Ishikawa (cell line): ENCODE measurements at regions not wholly inside any gene's neighbourhood (a gene's known extent, or its start where the extent isn't known, plus 50 kb on each side); places are given as distances from the start of the nearest gene placed in this dataset.

Experiments
- CREB1 ChIP-seq: IDR thresholded peaks from 2 replicates; pipeline ENCODE4 v1.6.1; 2012; ENCODE audit warnings: low read depth
- EGR1 ChIP-seq: IDR thresholded peaks from 2 replicates; pipeline ENCODE4 v1.6.1; 2012
- EP300 ChIP-seq: IDR thresholded peaks from 2 replicates; pipeline ENCODE4 v1.6.1; 2012; ENCODE audit warnings: borderline replicate concordance
- FOXM1 ChIP-seq: IDR thresholded peaks from 2 replicates; pipeline ENCODE4 v1.6.1; 2012; ENCODE audit warnings: low read depth, borderline replicate concordance
- RAD21 ChIP-seq: IDR thresholded peaks from 2 replicates; pipeline ENCODE4 v1.6.1; 2012; ENCODE audit warnings: low read depth
- TAF1 ChIP-seq: IDR thresholded peaks from 2 replicates; pipeline ENCODE4 v1.6.1; 2012; ENCODE audit warnings: low read depth, mild to moderate bottlenecking
- TCF12 ChIP-seq: IDR thresholded peaks from 2 replicates; pipeline ENCODE4 v1.6.1; 2012; ENCODE audit warnings: low read depth
- TF ChIP-seq, protein P1 (sequence below): IDR thresholded peaks from 2 replicates; pipeline ENCODE4 v1.6.1; 2012; ENCODE audit warnings: low read depth, mild to moderate bottlenecking
- TF ChIP-seq, protein P2 (sequence below): IDR thresholded peaks from 2 replicates; pipeline ENCODE4 v1.6.1; 2012

DNA sequence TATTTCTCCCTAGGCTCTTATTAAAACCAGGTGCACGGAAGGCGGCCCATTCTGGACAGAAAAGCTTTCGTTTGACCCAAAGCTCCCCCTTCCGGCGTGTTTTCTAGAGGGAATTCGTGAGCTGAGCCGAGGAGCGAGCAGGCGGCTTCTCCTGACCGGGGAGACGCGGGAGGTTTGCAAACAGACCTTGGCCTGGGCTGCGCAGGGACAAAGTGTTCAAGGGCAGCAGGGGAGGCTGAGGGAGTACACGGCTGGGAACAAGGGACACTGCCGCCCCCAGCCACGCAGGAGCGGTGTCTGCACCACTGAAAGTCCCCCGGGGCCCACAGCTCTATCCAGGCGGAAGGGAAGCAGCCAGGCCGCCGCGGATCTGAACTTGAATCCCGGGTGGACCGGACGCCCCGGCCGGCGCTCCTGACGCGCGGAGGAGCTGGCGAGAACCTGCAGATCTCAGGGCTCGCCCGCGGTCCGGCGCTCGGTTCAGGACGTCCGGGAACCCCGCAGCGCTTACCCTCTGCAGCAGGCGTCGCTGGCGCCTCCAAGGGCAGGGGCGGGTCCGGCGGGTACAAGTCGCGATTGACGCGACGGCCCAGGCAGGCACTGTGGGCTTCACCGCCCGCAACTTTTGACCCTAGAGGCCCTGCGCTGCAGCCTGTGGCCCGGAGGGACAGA lies 101.9 kb downstream of the WT1 start:
- TF ChIP-seq TCF12 (no peak), CREB1 (no peak), EGR1 (no peak), RAD21 (no peak), EP300 (no peak), TAF1 (no peak), FOXM1 (no peak)
- TF ChIP-seq, protein P1, sequence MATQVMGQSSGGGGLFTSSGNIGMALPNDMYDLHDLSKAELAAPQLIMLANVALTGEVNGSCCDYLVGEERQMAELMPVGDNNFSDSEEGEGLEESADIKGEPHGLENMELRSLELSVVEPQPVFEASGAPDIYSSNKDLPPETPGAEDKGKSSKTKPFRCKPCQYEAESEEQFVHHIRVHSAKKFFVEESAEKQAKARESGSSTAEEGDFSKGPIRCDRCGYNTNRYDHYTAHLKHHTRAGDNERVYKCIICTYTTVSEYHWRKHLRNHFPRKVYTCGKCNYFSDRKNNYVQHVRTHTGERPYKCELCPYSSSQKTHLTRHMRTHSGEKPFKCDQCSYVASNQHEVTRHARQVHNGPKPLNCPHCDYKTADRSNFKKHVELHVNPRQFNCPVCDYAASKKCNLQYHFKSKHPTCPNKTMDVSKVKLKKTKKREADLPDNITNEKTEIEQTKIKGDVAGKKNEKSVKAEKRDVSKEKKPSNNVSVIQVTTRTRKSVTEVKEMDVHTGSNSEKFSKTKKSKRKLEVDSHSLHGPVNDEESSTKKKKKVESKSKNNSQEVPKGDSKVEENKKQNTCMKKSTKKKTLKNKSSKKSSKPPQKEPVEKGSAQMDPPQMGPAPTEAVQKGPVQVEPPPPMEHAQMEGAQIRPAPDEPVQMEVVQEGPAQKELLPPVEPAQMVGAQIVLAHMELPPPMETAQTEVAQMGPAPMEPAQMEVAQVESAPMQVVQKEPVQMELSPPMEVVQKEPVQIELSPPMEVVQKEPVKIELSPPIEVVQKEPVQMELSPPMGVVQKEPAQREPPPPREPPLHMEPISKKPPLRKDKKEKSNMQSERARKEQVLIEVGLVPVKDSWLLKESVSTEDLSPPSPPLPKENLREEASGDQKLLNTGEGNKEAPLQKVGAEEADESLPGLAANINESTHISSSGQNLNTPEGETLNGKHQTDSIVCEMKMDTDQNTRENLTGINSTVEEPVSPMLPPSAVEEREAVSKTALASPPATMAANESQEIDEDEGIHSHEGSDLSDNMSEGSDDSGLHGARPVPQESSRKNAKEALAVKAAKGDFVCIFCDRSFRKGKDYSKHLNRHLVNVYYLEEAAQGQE: no peak
- TF ChIP-seq, protein P2, sequence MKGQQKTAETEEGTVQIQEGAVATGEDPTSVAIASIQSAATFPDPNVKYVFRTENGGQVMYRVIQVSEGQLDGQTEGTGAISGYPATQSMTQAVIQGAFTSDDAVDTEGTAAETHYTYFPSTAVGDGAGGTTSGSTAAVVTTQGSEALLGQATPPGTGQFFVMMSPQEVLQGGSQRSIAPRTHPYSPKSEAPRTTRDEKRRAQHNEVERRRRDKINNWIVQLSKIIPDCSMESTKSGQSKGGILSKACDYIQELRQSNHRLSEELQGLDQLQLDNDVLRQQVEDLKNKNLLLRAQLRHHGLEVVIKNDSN: no peak
